ENCODE measurements at regions not wholly inside any gene's neighbourhood (a gene's known extent, or its start where the extent isn't known, plus 50 kb on each side); places are given as distances from the start of the nearest gene placed in this dataset.

DNA sequence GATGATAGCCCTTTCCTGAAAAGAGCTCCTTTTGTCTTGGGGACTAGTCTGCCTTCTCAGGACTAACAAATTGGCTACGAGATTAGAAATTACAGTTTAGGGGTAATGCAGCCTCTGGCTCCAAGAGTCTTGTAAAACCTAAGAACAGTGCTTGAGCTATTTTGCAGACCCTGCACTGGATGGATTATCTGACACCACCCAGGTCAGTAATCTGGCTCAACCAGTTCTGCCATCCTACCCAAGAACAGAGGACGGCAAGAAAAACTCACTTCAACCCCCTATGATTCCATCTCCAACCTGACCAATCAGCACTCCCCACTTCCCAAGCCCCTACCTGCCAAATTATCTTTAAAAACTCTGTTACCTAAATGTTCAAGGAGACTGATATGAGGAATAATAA is 225.1 kb downstream of the FAM47A start:
- TF ChIP-seq, protein P1, sequence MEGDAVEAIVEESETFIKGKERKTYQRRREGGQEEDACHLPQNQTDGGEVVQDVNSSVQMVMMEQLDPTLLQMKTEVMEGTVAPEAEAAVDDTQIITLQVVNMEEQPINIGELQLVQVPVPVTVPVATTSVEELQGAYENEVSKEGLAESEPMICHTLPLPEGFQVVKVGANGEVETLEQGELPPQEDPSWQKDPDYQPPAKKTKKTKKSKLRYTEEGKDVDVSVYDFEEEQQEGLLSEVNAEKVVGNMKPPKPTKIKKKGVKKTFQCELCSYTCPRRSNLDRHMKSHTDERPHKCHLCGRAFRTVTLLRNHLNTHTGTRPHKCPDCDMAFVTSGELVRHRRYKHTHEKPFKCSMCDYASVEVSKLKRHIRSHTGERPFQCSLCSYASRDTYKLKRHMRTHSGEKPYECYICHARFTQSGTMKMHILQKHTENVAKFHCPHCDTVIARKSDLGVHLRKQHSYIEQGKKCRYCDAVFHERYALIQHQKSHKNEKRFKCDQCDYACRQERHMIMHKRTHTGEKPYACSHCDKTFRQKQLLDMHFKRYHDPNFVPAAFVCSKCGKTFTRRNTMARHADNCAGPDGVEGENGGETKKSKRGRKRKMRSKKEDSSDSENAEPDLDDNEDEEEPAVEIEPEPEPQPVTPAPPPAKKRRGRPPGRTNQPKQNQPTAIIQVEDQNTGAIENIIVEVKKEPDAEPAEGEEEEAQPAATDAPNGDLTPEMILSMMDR (IDR thresholded peaks at IDR 0.05; ENCODE audit: low read depth, low read length), result no peak
- TF ChIP-seq EZH2phosphoT487 (IDR thresholded peaks at IDR 0.05; ENCODE audit: low read depth), result no peak

Measured in OCI-LY3 (cell line).